Islet precursor cell (in vitro differentiated cells): ENCODE measurements at regions not wholly inside any gene's neighbourhood (a gene's known extent, or its start where the extent isn't known, plus 50 kb on each side); places are given as distances from the start of the nearest gene placed in this dataset.

Experiments
- DNase-seq: peaks from one replicate; pipeline ENCODE4 v3.0.0-alpha.2; 2018

DNA sequence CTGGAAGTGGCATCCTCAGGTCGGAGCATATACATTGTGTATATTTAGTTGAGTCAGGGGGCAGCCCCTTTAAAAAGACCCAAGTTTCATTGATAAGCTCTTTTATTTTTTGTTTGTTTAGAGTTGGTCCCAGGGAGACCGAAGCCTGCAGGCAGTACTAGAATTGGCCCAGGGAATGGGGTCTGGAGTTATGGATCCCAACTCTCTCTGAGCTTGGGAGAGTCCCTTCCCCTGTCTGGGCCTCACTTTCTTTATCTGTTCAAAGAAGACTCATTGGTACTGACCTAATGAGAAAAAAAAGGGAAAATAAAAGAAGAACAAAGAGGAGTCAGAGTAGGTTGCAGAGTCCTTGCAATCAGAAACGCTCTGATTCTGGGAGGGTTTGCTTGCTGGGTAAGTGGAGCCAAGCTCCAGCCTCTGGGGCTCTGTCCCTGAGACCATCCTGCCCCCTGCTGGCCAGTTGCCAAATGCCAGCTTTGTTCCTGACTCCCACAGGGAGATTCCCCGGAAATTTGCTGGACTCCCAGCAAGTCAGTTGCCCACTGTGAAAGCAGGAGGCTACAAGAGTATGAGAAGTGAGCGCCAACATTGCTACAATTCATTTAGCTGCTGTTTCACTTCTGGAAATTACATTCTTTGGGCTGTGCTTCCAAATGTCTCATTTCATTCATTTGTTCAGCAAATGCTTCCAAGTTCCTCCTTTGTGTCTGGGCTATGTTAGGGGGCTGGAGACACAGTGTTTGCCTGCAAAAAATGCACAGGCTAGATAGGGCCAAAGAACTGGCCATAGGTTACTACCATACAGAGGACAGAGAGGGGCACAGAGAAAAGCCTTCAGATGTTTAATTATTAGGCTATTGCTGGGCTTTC, 156.2 kb downstream of the MELK start:
- peak; percentile 92 for DNase-seq

DNA sequence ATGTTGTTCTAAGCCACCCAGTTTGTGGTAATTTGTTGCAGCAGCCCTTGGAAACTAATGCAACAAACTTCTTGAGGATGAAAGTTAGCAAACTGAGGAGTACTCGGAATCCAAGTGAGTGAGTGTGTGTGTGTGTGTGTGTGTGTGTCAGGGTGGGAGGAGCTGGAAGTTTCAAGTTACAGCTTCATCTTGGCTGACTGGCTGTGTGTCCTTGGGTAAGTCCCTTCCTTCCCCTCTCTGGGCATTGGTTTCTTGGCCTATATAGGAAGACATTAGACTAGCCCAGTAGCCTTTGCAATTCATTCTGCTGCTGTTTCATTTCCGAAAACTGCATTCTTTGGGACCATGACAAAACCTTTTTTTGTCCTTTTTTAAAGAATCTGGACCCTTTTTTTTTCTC, 157.2 kb downstream of the MELK start:
- DNase-seq = no peak

DNA sequence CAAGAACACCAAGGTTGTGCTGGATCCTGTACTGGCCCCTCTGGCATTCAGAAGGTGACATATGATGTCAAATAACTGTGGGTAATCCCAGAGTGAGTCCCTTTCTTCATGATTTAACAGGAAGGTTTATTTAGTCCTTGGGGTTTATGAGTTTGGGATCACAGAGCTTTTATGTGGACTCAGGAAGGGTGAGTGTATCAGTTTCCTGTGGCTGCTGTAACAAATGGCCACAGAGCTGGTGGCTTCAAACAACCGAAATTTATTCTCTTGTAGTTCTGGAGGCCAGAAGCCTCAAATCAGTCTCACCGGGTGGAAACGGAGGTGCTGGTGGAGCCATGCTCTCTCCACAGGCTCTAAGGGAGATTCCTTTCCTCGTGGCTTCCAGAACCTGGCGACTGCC, 157.7 kb downstream of the MELK start:
- no peak for DNase-seq

DNA sequence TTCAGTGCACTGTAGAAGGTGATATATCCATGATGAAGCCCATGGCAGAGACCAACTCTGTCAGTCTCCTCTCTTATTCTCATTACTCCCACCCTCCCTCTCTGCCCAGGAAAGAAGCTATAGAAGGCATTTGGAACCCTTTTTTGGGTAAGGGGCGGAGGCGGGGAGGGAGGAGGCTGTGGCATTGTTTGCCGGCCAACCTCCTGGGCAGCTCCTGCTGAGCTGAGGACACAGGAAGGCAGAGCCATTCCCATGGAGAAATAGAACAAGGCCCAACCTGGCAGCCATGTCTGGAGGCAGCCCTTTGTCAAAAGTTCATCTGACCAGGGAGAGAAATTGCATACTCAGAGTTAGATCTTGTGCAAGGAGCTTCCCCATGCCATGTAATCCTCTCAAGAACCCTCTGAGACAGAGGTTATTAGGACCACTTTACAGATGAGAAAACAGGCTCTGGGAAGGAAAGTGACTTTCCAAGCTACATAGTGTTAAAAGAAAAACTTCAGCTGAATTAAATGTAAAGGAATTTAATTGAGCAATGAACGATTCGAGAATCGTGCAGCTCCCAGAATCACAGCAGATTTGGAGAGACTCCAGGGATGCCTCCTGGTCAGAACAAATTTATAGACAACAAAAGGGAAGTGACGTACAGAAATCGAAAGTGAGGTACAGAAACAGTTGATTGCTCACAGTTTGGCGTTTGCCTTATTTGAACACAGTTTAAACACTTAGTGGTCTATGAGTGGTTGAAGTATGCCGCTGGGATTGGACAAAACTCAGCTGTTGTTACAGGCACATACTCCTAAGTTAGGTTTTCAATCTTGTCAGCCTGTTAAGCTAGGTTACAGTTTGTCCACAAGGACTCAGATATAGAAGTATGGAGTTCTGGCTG, 158.6 kb downstream of the MELK start:
- no peak for DNase-seq

DNA sequence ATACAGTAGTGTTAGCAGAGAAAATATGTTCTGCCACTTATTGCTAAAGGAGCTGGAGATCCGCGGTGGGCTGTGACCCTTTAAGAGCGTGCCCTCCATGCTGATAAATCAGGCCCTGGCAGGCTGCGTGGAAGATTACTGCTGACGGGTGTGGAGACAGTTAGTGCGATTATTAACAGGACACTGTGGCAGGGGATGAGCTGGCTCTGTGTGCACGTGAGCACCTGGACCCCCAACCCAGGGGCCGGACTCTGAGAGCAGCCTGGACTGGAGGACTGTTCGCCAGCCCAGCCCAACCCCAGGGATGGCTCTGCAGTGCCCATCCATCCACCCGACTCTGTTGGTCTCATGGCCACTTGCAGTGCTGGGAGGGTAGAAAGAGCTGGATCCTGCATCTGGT, 162.0 kb downstream of the MELK start:
- no peak for DNase-seq

DNA sequence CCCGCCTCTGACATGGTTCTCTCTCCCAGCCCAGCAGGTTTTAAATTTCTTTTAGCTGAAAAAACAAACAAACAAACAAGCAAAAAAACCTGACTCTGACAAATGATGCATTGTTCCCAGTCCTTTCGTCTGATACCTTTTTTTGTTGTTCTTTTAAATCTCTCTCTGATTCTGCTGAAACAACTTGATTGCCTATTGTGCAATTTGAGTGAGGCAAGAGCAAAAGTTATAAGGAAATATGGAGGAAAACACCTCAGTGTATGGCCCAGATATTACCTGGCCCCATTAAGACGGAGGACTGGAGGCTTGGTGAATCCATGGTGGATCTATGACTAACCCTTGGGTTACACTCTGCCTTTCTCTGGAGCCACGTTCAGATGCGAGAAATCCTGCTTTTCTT, 164.0 kb downstream of the MELK start:
- no peak for DNase-seq

DNA sequence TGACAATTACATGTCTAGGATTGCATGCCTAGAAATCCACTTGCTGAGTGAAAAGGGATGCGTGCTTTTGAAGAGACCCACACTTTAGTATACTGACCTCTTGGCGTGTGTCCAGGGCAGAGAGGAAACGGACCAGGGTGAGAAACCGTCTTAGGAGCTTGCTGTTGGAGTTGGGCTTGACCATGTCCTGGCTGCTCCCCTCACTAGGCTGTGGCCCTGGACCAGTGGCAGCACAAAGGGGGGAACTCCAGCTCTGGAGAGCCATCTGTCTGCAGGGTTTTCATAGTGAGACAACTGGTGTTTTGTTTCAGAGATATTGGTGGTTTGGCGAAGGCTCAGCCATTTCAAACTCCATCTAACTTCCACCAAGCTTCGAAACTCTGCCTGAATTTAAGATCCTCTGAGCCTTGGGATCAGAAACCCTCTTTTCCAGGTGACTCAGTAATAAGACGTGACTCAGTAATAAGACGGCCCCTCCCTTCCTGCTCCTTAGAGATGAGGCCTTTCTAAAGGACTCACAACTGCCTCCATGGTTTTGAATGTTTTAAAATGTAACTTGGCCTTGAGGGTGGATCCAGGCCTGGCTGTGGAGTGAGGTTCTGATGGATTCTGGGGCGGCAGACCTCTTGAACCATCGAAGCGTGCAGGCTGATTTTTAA, 165.8 kb downstream of the MELK start:
- DNase-seq = no peak

DNA sequence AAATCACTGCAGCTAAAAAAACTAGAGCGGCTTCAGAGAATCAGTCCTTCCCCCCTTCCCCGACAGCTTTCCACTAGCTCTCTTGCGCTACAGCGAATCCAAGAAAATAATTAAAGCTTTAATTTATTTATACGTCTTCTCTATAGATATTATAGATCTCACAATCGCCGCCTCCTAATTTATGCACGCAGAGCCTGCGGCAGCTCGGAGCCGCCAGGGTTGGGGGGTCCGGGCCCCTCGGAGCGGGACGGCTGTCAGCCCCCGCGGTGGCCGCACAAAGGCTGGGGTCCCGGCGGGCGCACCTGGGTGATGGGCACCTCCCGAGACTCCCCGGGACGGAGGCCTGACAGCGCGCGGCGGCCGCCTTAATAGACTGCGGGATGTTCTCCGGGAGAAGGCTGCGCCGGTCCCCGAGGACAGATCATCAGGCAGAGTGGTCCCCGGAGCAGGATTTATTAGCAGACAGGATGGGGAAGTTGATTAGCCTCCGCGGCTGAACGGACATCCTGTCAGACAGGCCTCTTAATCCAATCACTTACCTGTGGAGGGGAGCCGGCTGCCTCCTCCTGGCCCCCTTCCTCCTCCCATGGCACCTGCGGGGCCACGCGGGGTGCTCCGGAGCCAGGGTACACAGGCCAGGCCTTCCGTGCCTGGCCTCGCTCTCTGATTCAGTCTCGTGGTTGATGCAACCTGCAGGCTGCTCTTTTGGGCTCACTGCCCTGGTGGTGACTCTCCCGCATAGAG, 166.8 kb downstream of the MELK start:
- DNase-seq = no peak

DNA sequence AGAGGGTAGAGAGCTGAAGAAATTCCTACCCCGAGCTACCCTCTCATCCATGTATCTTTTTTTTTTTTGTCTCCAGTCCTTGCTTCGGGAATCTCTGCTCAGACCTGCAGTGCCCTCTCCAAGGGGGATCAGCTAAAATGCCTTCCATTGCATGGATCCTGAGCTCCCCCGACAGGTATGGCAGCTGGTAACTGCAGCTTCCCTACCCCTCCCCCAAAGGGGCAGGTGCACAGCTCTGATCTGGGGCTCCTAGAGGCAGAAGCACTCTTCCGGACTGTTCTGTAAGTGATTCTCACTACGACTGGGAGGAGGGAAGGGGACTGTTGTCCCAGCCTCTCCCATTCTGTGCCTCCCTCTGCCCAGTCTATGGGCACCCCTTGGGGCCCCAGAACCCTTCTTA, 169.6 kb downstream of the MELK start:
- no peak for DNase-seq

DNA sequence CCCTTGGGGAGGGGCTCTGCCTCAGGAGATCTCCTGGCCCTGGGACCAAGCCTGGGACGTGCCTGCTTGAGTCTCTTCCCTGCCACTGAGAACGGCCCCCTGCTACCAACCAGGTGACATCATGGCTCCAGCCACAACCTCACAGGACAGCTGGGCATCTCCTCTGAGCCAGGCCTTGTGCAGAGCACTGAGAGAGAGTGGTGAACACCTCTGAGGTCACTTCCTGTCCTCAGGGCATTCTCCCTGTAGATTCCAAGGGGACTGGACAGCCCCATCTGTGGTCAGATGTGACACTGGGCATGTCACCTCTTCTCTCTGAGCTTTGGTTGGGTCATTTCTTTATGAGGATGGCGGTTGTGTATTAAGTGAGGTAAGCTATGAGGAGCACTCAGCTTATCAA, 172.0 kb downstream of the MELK start:
- peak; percentile 58 for DNase-seq

DNA sequence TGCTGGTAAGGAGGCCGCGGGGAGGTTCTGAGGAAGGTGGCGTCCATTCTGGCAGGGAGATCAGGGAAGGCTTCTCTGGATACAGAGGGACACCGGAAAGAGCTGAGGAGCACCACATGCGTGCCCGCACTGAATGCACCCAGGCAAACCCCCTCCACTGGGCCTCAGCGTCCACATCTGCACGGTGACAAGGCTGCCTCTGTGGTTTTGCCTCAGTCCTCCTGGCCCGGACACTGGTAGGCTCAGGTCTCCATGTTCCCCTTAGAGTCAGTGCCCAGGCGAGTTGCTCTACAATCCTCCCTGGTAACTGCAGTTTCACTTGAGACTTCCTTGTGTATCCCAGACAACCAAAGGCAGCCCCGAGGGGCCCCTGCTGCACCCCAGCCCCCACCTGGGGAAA, 173.3 kb downstream of the MELK start:
- DNase-seq = no peak

DNA sequence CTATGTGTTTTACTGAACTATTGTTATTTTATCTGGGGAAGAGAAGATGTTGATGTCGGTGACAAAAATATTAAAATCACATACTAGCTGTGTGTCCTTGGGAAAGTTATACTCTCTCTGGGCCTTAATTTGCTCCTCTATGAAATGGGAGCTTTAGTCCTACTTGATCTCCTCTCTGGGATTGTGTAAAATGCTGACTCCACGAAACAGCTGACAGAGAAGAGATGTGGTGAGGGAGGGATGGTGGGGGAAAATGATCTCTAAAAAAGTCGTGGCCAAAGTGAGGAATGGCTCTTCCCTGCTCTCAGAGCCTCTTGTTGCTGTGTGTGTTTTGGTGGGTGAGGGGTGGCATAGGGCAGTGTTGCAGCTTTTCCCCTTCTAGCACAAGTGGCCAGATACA, 173.7 kb downstream of the MELK start:
- DNase-seq = no peak

DNA sequence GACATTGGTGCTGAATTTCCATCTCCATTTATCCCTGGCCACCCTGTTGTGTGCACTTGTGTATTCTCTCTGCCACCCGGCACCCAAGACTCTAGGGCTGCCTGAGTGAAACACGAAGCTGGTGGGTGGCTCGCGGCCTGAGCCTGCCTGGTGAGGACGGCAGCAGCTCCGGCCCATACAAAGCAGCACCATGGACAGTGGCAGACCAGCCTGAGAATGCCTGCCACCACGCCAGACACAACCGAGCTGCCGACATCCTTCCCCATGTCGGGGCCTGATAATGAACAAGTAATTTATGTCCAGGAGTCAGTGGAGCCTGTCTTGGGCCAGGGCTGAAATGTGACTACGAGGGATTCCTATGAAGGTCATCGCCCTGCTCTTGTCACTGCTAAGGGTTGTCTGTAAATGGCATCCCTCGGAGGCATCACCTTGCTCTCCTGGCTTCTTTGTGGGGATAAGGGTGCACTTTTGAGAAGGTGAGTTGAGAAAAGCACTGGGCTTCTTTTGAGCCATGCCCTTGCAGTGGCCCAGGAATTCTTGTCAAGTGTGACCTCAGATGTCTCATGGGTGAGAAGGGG, 175.7 kb downstream of the MELK start:
- peak; percentile 87 for DNase-seq

DNA sequence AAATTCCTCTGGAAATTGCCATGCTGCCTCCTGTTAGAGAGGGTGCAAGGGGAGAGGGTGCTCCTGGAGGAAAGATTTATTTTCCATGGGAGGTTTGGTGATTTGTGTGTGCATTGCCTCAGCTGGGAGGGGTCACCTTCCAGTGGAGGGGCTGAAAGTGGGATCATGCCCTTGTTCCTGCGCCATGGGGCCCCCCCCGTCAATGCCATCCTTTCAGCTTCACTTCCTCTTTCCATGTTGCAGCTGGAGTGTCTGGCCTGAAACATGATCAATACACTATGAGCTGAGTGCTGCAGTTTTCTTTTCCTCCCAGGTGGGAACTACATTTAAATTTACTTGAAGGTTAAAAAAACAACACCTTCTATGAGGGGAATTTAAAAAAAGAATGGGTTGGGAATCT, 176.8 kb downstream of the MELK start:
- DNase-seq = no peak

DNA sequence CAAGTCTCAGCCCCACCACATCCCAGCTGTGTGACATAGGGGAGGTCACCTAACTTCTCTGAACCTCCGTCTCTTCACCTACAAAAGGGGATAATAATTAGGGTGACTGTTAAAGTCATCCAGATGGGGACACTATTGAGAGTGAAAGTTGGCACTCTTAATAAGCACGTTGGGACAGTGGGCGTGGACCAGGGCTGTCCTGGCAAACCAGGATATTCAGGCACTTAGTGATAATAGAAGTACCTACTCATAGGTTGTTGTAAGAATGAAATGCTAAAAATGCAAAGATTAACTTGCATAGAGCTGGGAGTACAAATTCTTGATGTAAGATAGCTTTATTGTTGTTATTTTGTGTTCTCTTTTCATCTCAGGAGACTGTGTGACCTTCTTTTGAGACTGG, 177.9 kb downstream of the MELK start:
- no peak for DNase-seq

DNA sequence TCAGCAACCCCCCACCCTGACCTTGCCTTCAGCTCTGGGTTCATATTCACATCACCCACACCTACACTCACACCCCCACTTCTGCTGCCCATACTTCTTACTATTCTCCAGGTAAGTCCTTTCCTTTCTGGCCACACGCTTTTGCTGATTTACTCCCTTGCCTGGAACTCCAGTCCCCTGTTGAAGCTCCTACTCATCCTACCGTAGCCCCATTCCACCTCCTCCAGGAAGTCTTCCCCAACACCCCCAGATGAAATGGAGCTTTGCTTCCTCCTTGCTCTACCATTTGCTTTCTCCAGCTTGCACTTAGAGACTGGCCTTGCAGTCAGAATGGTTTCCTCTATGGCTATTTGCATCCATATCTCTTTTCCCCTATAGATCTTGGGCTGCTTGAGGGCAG, 182.3 kb downstream of the MELK start:
- DNase-seq = no peak

DNA sequence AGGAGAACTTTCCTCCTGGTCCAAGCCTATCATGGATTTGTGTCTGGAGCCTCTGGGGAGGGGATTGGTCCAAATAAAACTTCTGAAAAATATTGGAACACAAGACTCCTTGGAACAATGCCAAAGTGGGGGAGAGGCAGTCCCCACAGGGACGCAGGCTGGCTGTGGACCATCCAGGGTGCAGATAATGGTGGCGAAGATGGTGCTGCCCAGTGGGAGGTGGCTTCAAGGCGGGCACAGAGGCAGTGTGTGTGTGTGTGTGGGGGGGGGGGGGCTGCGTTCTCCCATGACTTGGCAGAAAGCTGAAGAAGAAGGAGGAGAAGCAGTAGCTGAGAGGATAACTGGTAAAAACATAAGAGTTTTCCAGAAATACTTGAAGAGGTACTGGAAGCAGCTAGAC, 186.4 kb downstream of the MELK start:
- DNase-seq = no peak

DNA sequence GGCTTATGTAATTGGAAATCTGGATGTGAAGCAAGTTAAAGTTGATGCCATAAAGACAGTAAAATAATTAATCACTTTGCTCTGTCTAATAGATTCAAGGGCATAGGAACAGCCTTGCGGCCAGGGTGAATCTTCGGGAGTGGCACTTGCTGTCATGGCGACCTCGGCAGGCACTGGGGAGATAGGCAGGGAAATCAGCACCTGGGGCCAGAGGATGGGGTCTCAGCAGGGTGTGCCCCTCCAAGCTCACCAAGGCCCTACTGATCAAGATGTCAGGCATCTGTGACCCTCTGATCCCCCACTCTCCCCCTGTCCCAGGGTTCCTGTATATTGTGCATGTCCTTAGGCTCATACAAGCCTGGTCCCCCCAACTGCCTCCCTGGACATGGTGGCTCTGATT, 187.3 kb downstream of the MELK start:
- no peak for DNase-seq

DNA sequence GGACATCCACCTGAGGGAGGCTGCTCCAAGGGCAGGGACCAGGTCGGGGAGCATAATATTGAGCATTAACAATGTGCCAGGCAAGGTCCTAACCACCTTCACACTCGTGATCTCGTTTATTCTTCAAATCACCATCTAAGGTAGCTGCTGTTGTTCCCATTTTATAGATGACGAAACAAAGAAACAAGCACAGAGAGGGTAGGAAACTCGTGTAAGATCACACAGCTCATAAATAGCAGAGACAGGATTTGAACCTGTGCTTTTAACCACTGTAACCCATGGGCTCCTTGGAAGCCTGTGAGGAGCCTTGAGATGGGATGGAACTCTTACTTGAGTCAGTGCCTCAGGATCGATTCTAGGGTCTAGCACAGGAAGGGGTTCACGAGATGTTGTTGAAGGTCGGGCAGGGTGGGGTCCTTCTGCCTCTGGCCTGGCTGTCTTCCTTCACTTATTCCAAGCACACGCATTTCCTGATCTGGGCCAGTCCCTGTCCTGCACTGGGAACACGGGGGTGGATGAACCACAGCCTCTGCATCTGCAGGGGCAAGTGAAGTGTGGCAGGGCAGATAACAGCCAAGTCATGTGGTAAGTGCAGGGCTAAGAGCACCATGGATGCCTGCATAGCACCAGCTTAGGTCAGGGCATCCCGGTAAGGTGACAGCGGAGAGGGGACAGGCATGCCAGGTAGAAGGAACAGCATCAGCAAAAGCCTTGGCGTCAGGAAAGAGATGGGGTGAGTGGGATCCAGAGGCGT, 188.1 kb downstream of the MELK start:
- no peak for DNase-seq

DNA sequence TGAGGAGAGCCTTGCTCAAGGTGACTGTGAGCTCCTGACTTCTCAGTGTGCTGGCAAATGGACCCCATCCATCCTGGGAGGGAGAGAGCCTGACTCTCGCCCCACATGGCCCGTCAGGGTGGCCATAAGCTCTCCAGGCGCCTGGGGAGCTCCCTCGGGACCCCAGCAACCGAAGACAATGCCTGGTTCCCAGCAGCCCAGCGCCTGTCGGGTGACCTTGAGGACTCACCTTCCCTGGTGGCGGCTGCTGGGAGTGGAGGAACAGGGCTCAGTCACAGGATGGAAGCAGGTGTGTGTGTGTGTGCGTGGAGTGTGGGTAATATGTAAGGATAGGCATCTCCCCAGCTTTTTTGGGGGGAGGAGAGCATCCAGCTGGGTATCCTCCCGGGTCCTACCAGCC, 190.3 kb downstream of the MELK start:
- DNase-seq = no peak

DNA sequence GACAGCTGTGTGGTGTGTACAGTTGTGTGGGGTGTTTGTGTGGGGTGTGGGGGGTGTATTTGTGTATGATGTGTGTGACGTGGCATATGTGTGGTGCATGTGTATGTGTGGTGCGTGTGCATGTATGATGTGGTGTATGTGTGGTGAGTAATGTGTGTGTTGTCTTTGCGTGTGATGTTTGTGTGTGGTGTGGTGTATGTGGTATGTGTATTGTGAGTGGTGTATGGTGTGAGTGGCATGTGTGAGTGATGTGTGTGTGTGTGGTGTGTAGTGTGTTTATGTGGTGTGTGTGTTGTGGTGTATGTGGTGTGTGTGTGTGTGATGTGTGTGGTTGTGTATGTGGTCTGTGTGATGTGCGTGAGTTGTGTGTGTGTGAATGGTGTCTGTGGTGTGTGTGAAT, 191.1 kb downstream of the MELK start:
- no peak for DNase-seq
